Upper lobe of left lung (tissue), 6 donors: ENCODE measurements at regions not wholly inside any gene's neighbourhood (a gene's known extent, or its start where the extent isn't known, plus 50 kb on each side); places are given as distances from the start of the nearest gene placed in this dataset.

Source experiments
- ATAC-seq, 2 donors: fragments of 200-7000 bp; cut with Tn5 transposase; one replicate each; pipeline ENCODE4 v1.9.1; 2022; ENCODE audit warnings: mild to moderate bottlenecking in 2 of 2, moderate library complexity in 2 of 2; ENCODE audit not compliant: low FRiP score in 2 of 2
- DNase-seq, 2 donors: peaks; one replicate each; pipeline ENCODE4 v3.0.0-alpha.2; 2019 to 2020
- H3K27ac ChIP-seq, 4 donors: fragments of 200-600 bp; sonication (generic); one replicate each; pipeline ENCODE4 v1.5.1; 2016 to 2019
- H3K27me3 ChIP-seq, 4 donors: fragments of 200-600 bp; sonication (generic); one replicate each; pipeline ENCODE4 v1.5.1; 2017 to 2019
- H3K36me3 ChIP-seq, 4 donors: fragments of 200-600 bp; sonication (generic); one replicate each; pipeline ENCODE4 v1.5.1; 2016 to 2019
- H3K4me1 ChIP-seq, 4 donors: fragments of 200-600 bp; sonication (generic); one replicate each; pipeline ENCODE4 v1.5.1; 2018 to 2019
- H3K4me3 ChIP-seq, 4 donors: fragments of 200-600 bp; sonication (generic); one replicate each; pipeline ENCODE4 v1.5.1; 2017 to 2019; ENCODE audit warnings: mild to moderate bottlenecking in 2 of 4, moderate library complexity in 1 of 4
- H3K9me3 ChIP-seq, 4 donors: fragments of 200-600 bp; sonication (generic); one replicate each; pipeline ENCODE4 v1.5.1; 2018 to 2019
- EP300 ChIP-seq, 4 donors: sonication (generic); formaldehyde crosslinking; IDR thresholded peaks; one replicate each; pipeline ENCODE4 v1.5.1; 2017; ENCODE audit warnings: antibody characterized with exemption in 4 of 4, control low read depth in 2 of 4
- POLR2A ChIP-seq, 4 donors: fragments of 450-650 bp; IDR thresholded peaks; one replicate each; pipeline ENCODE4 v1.5.1; 2016 to 2017; ENCODE audit warnings: antibody characterized with exemption in 4 of 4, mild to moderate bottlenecking in 2 of 4
- POLR2AphosphoS5 ChIP-seq, 2 donors: sonication (generic); formaldehyde crosslinking; IDR thresholded peaks; one replicate each; pipeline ENCODE4 v1.5.1; 2017; ENCODE audit warnings: antibody characterized with exemption in 2 of 2
- WGBS, 2 donors: methylation state at CpG; one replicate each; pipeline ENCODE4 v1.1.5; 2017 to 2018; 5-methylcytosine and 5-hydroxymethylcytosine counted together
- TF ChIP-seq, protein P1 (sequence below), 6 experiments: fragments of 450-650 bp in 4 of 6; fragments of 200-600 bp in 2 of 6; sonication (generic) in 2 of 6; IDR thresholded peaks; one replicate each; pipeline ENCODE4 v1.5.1; 2016 to 2019; ENCODE audit warnings: antibody characterized with exemption in 6 of 6
- donor health status: DM: no; HTN: no; CAD: no; lungs with moderate emphysema.
- donor health status: DM: no; HTN: yes; CAD: no; lungs with severe emphysema.

DNA sequence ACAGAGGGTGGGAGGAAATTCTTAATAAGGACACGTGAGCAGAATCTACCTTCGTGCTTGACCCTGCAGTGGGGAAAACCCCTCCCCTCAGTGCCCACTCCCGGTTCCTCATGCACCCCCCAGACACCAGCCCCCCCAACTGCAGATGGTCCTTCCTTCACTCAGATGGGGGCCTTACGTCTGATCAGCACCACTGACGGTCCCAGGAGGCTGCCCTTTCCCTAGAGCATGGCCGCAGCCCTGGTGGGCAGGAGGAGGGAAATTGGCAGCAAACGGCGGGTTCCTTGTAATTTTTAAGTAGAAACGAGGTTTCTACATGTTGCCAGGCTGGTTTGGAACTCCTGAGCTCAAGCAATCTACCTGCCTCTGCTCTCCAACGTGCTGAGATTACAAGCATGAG, 477.7 kb downstream of the TBC1D22A start:
- no peak for ATAC-seq
- Histone ChIP-seq H3K27me3 (no peaks in the 10 kb centered on the region), H3K9me3 (no peaks in the 10 kb centered on the region), H3K4me3 (no peak overlapping the region), H3K27ac (no peak overlapping the region), H3K36me3 (no peaks in the 10 kb centered on the region), H3K4me1 (no peaks in the 10 kb centered on the region)
- TF ChIP-seq EP300 (IDR thresholded peaks at IDR 0.05) (no peak), POLR2AphosphoS5 (IDR thresholded peaks at IDR 0.05) (no peak), POLR2A (IDR thresholded peaks at IDR 0.05) (no peak)
- TF ChIP-seq, protein P1, sequence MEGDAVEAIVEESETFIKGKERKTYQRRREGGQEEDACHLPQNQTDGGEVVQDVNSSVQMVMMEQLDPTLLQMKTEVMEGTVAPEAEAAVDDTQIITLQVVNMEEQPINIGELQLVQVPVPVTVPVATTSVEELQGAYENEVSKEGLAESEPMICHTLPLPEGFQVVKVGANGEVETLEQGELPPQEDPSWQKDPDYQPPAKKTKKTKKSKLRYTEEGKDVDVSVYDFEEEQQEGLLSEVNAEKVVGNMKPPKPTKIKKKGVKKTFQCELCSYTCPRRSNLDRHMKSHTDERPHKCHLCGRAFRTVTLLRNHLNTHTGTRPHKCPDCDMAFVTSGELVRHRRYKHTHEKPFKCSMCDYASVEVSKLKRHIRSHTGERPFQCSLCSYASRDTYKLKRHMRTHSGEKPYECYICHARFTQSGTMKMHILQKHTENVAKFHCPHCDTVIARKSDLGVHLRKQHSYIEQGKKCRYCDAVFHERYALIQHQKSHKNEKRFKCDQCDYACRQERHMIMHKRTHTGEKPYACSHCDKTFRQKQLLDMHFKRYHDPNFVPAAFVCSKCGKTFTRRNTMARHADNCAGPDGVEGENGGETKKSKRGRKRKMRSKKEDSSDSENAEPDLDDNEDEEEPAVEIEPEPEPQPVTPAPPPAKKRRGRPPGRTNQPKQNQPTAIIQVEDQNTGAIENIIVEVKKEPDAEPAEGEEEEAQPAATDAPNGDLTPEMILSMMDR (IDR thresholded peaks at IDR 0.05), result no peak
- WGBS, 2 donors, result 45 to 58% methylated on average over 8 to 10 of the region's 10 CpGs
- no peak for DNase-seq

DNA sequence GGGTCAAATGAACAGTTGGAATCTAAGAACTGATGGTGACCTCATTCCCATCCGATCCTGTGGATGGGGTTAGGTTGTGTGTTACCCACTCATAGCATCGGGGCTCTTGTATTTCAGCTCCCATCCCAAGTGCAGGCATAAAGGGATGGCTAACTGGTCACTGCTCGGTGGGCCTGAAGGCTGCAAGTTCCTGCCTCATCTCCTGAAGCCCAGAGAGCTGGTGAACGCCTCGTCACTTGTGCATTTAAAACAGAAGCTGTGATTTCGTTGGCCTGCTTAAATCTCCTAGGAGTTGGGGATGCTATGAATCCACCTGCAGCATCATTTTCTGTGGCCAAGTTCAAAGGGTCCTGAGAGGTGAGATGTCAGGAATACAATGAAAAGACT, 477.0 kb downstream of the TBC1D22A start:
- ATAC-seq (no peak), DNase-seq (no peak)
- TF ChIP-seq POLR2AphosphoS5 (IDR thresholded peaks at IDR 0.05) (no peak), EP300 (IDR thresholded peaks at IDR 0.05) (no peak)
- TF ChIP-seq, protein P1 (IDR thresholded peaks at IDR 0.05), result no peak
- no peaks in the 10 kb centered on the region for H3K27me3 ChIP-seq
- H3K4me3 ChIP-seq, result no peak overlapping the region
- no peaks in the 10 kb centered on the region for H3K4me1 ChIP-seq
- no peaks in the 10 kb centered on the region for H3K36me3 ChIP-seq
- no peak overlapping the region for H3K27ac ChIP-seq
- 50 to 80% methylated on average over 4 to 6 of the region's 6 CpGs for WGBS, 2 donors
- H3K9me3 ChIP-seq, result no peaks in the 10 kb centered on the region

DNA sequence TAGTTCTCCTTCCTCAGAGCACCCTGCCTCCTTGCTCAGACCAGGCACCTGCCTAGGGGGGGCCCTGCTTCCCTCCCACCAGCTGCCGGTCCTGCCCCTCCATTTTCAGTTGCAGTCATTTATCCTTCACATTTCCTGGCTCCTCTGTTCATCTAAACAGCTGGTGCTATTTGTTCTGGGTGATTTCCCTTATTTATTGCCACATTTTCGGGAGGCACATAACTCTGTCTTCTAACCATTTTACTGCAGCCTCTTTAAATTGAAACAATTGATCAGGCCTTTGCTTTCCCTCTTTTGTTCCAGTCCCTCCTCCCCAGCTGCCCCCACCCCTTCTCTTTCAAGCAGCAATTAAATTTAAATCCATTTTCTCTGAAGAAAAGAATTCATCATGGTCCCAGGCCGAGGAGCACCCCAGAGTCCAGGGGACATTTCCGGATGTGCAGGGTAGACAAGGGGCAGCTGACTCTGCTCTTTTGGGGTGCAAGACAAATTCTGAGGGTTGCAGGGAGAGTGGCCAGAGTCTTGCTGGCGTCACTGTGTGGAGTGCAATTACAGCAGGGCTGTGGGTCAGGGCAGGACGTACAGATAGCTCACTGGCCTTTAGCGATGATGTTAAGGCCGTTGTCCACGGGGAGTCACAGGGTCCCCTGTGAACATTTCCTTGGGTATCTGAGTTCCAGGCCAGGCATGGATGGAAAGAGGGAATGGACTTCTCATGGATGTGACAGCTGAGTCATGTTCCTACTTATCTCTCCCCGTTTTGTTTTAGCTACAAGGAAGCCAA, 476.4 kb downstream of the TBC1D22A start:
- DNase-seq (no peak), ATAC-seq (no peak)
- no peak overlapping the region for H3K4me3 ChIP-seq
- 66 to 69% methylated on average over 8 to 10 of the region's 10 CpGs for WGBS, 2 donors
- H3K9me3 ChIP-seq, result peaks cover 0 to 3% (median under 1%) of the 10 kb centered on the region in 4 donors
- H3K27ac ChIP-seq, result no peak overlapping the region
- TF ChIP-seq EP300 (IDR thresholded peaks at IDR 0.05), result no peak
- no peaks in the 10 kb centered on the region for H3K27me3 ChIP-seq
- no peaks in the 10 kb centered on the region for H3K4me1 ChIP-seq
- no peaks in the 10 kb centered on the region for H3K36me3 ChIP-seq

DNA sequence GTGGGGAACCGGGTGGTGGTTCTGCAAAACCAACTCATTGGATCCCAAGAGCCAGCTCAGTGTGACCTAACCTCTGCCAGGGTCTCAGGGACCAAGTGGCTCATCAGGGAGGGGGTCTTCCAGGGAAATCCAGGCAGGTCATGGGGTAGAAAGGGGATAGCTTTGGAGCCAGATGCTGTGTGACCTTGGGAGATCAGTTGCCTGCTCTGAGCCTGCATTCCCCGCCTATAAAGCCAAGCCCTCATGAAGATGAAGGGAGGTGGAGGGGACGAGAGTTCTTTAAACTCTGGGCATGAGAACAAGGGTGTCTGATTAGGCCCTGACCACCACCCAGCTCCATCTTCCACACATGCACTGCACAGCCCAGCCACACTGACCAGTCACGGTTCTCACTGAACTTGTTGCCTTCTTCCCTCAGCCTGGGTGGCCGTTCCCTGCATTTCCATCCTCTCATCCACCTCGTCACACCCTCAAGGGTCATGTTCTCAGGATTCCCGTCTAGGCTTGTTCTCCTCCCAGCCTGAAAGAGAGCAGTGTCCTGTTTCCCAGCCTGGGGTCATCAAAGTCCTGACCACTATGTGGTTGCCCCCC, 475.5 kb downstream of the TBC1D22A start:
- no peak overlapping the region for H3K27ac ChIP-seq
- no peaks in the 10 kb centered on the region for H3K27me3 ChIP-seq
- H3K36me3 ChIP-seq, result no peaks in the 10 kb centered on the region
- 61 to 69% methylated on average over 4 to 7 of the region's 7 CpGs for WGBS, 2 donors
- no peaks in the 10 kb centered on the region for H3K4me1 ChIP-seq
- no peak for ATAC-seq
- H3K9me3 ChIP-seq, result peaks cover 0 to 12% (median 5%) of the 10 kb centered on the region in 4 donors
- TF ChIP-seq EP300 (IDR thresholded peaks at IDR 0.05), result no peak
- TF ChIP-seq POLR2A (IDR thresholded peaks at IDR 0.05), result no peak
- TF ChIP-seq POLR2AphosphoS5 (IDR thresholded peaks at IDR 0.05), result no peak
- TF ChIP-seq, protein P1 (IDR thresholded peaks at IDR 0.05), result no peak
- DNase-seq, result no peak
- H3K4me3 ChIP-seq, result no peak overlapping the region

DNA sequence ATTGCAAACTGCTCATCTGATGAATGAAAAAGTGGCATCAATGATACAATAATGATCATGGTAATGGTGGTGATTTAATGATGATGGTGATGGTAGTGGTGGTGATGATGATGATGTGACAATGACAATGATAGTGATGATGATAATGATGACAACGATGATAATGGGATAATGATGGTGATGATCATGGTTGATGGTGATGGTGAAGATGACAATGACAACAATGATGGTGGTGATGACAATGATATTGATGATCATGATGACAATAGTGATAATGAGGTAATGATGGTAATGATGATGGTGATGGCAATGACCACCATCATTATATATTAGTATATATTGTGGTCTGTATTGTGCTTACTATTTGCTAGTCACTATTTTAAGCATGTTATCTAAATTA, 474.3 kb downstream of the TBC1D22A start:
- WGBS, 2 donors, result 76 to 86% methylated on average over 1 of the region's 1 CpG
- Histone ChIP-seq H3K9me3 (peaks cover 0 to 15% (median 7%) of the 10 kb centered on the region in 4 donors), H3K27me3 (no peaks in the 10 kb centered on the region), H3K36me3 (no peaks in the 10 kb centered on the region), H3K4me3 (no peak overlapping the region), H3K27ac (no peak overlapping the region), H3K4me1 (no peaks in the 10 kb centered on the region)
- ATAC-seq, result no peak
- TF ChIP-seq POLR2AphosphoS5 (IDR thresholded peaks at IDR 0.05) (no peak), EP300 (IDR thresholded peaks at IDR 0.05) (no peak), POLR2A (IDR thresholded peaks at IDR 0.05) (no peak)
- TF ChIP-seq, protein P1 (IDR thresholded peaks at IDR 0.05), result no peak
- DNase-seq, result no peak
